H9 (cell line): ENCODE measurements at regions not wholly inside any gene's neighbourhood (a gene's known extent, or its start where the extent isn't known, plus 50 kb on each side); places are given as distances from the start of the nearest gene placed in this dataset.

ENCODE experiments used
- DNase-seq: peaks from one replicate; pipeline ENCODE4 v3.0.0-alpha.2; 2017
- H2AFZ ChIP-seq: one replicate; pipeline ENCODE4 v1.6.1; 2013; ENCODE audit warnings: mild to moderate bottlenecking, low read length, control low read depth, moderate library complexity
- H2AK5ac ChIP-seq: 2 replicates; pipeline ENCODE4 v1.6.1; 2013; ENCODE audit warnings: low read length, control low read depth, mixed read lengths; ENCODE audit not compliant: insufficient read length
- H2BK120ac ChIP-seq: one replicate; pipeline ENCODE4 v1.6.1; 2013; ENCODE audit warnings: low read depth, mild to moderate bottlenecking, low read length, control low read depth, inconsistent platforms; ENCODE audit not compliant: poor library complexity, severe bottlenecking
- H2BK12ac ChIP-seq: 2 replicates; pipeline ENCODE4 v1.6.1; 2013; ENCODE audit warnings: low read length, control low read depth, mixed read lengths, low read depth; ENCODE audit not compliant: insufficient read length
- H2BK15ac ChIP-seq: 2 replicates; pipeline ENCODE4 v1.6.1; 2013; ENCODE audit warnings: low read depth, low read length, control low read depth
- H2BK20ac ChIP-seq: one replicate; pipeline ENCODE4 v1.6.1; 2013; ENCODE audit warnings: low read depth, mild to moderate bottlenecking, low read length, control low read depth, inconsistent platforms; ENCODE audit not compliant: poor library complexity, severe bottlenecking
- H2BK5ac ChIP-seq: 2 replicates; pipeline ENCODE4 v1.6.1; 2013; ENCODE audit warnings: low read length, control low read depth, mixed read lengths; ENCODE audit not compliant: insufficient read length
- H3K14ac ChIP-seq: 2 replicates; pipeline ENCODE4 v1.6.1; 2013; ENCODE audit warnings: low read length, control low read depth; ENCODE audit not compliant: insufficient read depth
- H3K18ac ChIP-seq: 2 replicates; pipeline ENCODE4 v1.6.1; 2013; ENCODE audit warnings: low read depth, mild to moderate bottlenecking, mixed read lengths, low read length, control low read depth; ENCODE audit not compliant: insufficient read length
- H3K23ac ChIP-seq: 2 replicates; pipeline ENCODE4 v1.6.1; 2013; ENCODE audit warnings: low read length, control low read depth, mixed read lengths, low read depth; ENCODE audit not compliant: insufficient read length
- H3K23me2 ChIP-seq: 2 replicates; pipeline ENCODE4 v1.6.1; 2013; ENCODE audit warnings: low read depth, mild to moderate bottlenecking, mixed read lengths, low read length, control low read depth; ENCODE audit not compliant: insufficient read length, poor library complexity, severe bottlenecking
- H3K27ac ChIP-seq: 2 replicates; pipeline ENCODE4 v1.5.1; 2013; ENCODE audit warnings: low read length, control low read depth, mixed read lengths, low read depth; ENCODE audit not compliant: insufficient read length
- H3K27me3 ChIP-seq: 2 replicates; pipeline ENCODE4 v1.6.1; 2013; ENCODE audit warnings: low read length, control low read depth, inconsistent platforms; ENCODE audit not compliant: insufficient read depth
- H3K4ac ChIP-seq: 2 replicates; pipeline ENCODE4 v1.6.1; 2013; ENCODE audit warnings: low read depth, mild to moderate bottlenecking, control low read depth, inconsistent platforms, low read length, moderate library complexity
- H3K4me1 ChIP-seq: 2 replicates; pipeline ENCODE4 v1.6.1; 2013; ENCODE audit warnings: low read length, control low read depth, inconsistent platforms; ENCODE audit not compliant: insufficient read depth
- H3K4me2 ChIP-seq: 2 replicates; pipeline ENCODE4 v1.6.1; 2013; ENCODE audit warnings: low read length, control low read depth, mixed read lengths; ENCODE audit not compliant: insufficient read length, insufficient read depth
- H3K56ac ChIP-seq: 2 replicates; pipeline ENCODE4 v1.6.1; 2013; ENCODE audit warnings: low read depth, mild to moderate bottlenecking, mixed read lengths, low read length, control low read depth; ENCODE audit not compliant: insufficient read length
- H3K79me1 ChIP-seq: 2 replicates; pipeline ENCODE4 v1.6.1; 2013; ENCODE audit warnings: low read depth, mild to moderate bottlenecking, moderate library complexity, low read length, control low read depth, inconsistent platforms; ENCODE audit not compliant: insufficient read depth, poor library complexity, severe bottlenecking
- H3K79me2 ChIP-seq: 2 replicates; pipeline ENCODE4 v1.6.1; 2013; ENCODE audit warnings: low read length, control low read depth, inconsistent platforms; ENCODE audit not compliant: insufficient read depth
- H3K9ac ChIP-seq: 2 replicates; pipeline ENCODE4 v1.6.1; 2013; ENCODE audit warnings: low read length, control low read depth, mixed read lengths; ENCODE audit not compliant: insufficient read length; ENCODE audit errors: extremely low read depth
- H3K9me3 ChIP-seq: one replicate; pipeline ENCODE4 v1.6.1; 2013; ENCODE audit warnings: low read depth, low read length, inconsistent platforms; ENCODE audit not compliant: control insufficient read depth
- H3T11ph ChIP-seq: one replicate; pipeline ENCODE4 v1.6.1; 2013; ENCODE audit warnings: mild to moderate bottlenecking, low read length, control low read depth, inconsistent platforms
- H4K20me1 ChIP-seq: one replicate; pipeline ENCODE4 v1.6.1; 2013; ENCODE audit not compliant: control insufficient read depth, insufficient read length, insufficient read depth
- H4K5ac ChIP-seq: 2 replicates; pipeline ENCODE4 v1.6.1; 2013; ENCODE audit warnings: low read depth, mild to moderate bottlenecking, mixed read lengths, low read length, control low read depth; ENCODE audit not compliant: insufficient read length
- H4K8ac ChIP-seq: replicated peaks from 2 replicates; pipeline ENCODE4 v1.6.1; 2013; ENCODE audit warnings: low read length, control low read depth, mixed read lengths, low read depth; ENCODE audit not compliant: insufficient read length
- H4K91ac ChIP-seq: 2 replicates; pipeline ENCODE4 v1.6.1; 2013; ENCODE audit warnings: low read depth, mild to moderate bottlenecking, moderate library complexity, mixed read lengths, low read length, control low read depth; ENCODE audit not compliant: insufficient read length
- H3K27ac Mint-ChIP-seq, 3 experiments: 2 replicates in 2 of 3; 3 replicates in 1 of 3; pipeline ENCODE4 v1.8.0; 2020 to 2021; ENCODE audit warnings: mixed read lengths in 3 of 3, mild to moderate bottlenecking in 1 of 3, moderate library complexity in 1 of 3
- H3K27me3 Mint-ChIP-seq: 2 replicates; pipeline ENCODE4 v1.8.0; 2021; ENCODE audit warnings: low read depth, mild to moderate bottlenecking, moderate library complexity, mixed read lengths
- H3K36me3 Mint-ChIP-seq, 3 experiments: 2 replicates in 2 of 3; 3 replicates in 1 of 3; pipeline ENCODE4 v1.8.0; 2020 to 2021; ENCODE audit warnings: low read depth in 3 of 3, mixed read lengths in 3 of 3; ENCODE audit not compliant: insufficient read depth in 1 of 3
- H3K4me1 Mint-ChIP-seq, 2 experiments: 2 replicates each; pipeline ENCODE4 v1.8.0; 2020; ENCODE audit warnings: mixed read lengths in 2 of 2
- H3K4me3 Mint-ChIP-seq, 2 experiments: 2 replicates in 1 of 2; 3 replicates in 1 of 2; pipeline ENCODE4 v1.8.0; 2020 to 2021; ENCODE audit warnings: mild to moderate bottlenecking in 2 of 2, mixed read lengths in 2 of 2, moderate library complexity in 1 of 2
- H3K9me3 Mint-ChIP-seq, 2 experiments: 2 replicates in 1 of 2; 3 replicates in 1 of 2; pipeline ENCODE4 v1.8.0; 2020; ENCODE audit warnings: mild to moderate bottlenecking in 2 of 2, mixed read lengths in 2 of 2, moderate library complexity in 1 of 2
- WGBS: extraction: QIAGEN DNeasy Blood & Tissue Kit; methylation state at CpG from one replicate; pipeline ENCODE4 v1.1.7; 2013; ENCODE audit warnings: missing lambda C conversion rate, low lambda C conversion rate, mixed read lengths; ENCODE audit not compliant: insufficient read length; ENCODE audit errors: extremely low coverage; 5-methylcytosine and 5-hydroxymethylcytosine counted together
- TF ChIP-seq, protein P1 (sequence below): fragments of 200-600 bp; sonication (generic); conservative IDR thresholded peaks from 3 replicates; pipeline ENCODE4 v1.8.0; 2021; ENCODE audit warnings: antibody characterized with exemption, mild to moderate bottlenecking

DNA sequence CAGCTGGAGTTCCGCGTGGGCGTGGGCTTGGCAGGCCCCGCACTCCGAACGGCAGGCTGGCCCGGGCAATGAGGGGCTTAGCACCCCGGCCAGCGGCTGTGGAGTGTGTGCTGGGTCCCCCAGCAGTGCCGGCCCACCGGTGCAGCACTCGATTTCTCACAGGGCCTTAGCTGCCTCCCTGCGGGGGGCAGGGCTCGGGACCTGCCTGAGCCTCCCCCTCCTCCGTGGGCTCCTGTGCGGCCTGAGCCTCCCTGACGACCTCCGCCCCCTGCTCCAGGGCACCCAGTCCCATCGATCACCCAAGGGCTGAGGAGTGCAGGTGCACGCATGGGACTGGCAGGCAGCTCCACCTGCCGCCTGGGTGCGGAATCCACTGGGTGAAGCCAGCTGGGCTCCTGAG, 191.8 kb downstream of the CYLC2 start:
- TF ChIP-seq, protein P1, sequence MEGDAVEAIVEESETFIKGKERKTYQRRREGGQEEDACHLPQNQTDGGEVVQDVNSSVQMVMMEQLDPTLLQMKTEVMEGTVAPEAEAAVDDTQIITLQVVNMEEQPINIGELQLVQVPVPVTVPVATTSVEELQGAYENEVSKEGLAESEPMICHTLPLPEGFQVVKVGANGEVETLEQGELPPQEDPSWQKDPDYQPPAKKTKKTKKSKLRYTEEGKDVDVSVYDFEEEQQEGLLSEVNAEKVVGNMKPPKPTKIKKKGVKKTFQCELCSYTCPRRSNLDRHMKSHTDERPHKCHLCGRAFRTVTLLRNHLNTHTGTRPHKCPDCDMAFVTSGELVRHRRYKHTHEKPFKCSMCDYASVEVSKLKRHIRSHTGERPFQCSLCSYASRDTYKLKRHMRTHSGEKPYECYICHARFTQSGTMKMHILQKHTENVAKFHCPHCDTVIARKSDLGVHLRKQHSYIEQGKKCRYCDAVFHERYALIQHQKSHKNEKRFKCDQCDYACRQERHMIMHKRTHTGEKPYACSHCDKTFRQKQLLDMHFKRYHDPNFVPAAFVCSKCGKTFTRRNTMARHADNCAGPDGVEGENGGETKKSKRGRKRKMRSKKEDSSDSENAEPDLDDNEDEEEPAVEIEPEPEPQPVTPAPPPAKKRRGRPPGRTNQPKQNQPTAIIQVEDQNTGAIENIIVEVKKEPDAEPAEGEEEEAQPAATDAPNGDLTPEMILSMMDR = no peak
- Histone ChIP-seq H3K4ac (no peak overlapping the region), H3K23ac (no peak overlapping the region), H4K20me1 (no peaks in the 10 kb centered on the region), H3K9me3 (no peaks in the 10 kb centered on the region), H2BK12ac (no peak overlapping the region), H3K9ac (no peak overlapping the region), H4K8ac (no peak overlapping the region), H2BK20ac (no peak overlapping the region), H4K5ac (no peak overlapping the region), H3K27me3 (no peaks in the 10 kb centered on the region), H2BK5ac (no peak overlapping the region), H4K91ac (no peak overlapping the region), H3K79me1 (no peaks in the 10 kb centered on the region), H2BK15ac (no peak overlapping the region), H3K4me1 (no peaks in the 10 kb centered on the region), H3K4me2 (no peak overlapping the region), H3K23me2 (no peaks in the 10 kb centered on the region), H2BK120ac (no peak overlapping the region), H3K79me2 (no peaks in the 10 kb centered on the region), H3K18ac (no peak overlapping the region), H3K14ac (no peak overlapping the region; the same call in 1 of the 2 replicates), H2AK5ac (no peak overlapping the region), H3K27ac (no peak overlapping the region), H3K56ac (no peak overlapping the region), H3T11ph (no peak overlapping the region), H2AFZ (no peak overlapping the region)
- Mint-ChIP-seq H3K4me1 (no peaks in the 10 kb centered on the region), H3K27ac (no peak overlapping the region), H3K9me3 (peaks cover 5% of the 10 kb centered on the region in 2 experiments; a peak in 3 of 5 replicates), H3K36me3 (peaks cover 0 to 2% (median 0%) of the 10 kb centered on the region in 3 experiments; a peak in 2 of 7 replicates), H3K27me3 (no peaks in the 10 kb centered on the region), H3K4me3 (no peak overlapping the region)
- no peak for DNase-seq
- no CpG with 5 or more reads among the region's 22 CpGs for WGBS
